H9 (cell line): ENCODE measurements at regions not wholly inside any gene's neighbourhood (a gene's known extent, or its start where the extent isn't known, plus 50 kb on each side); places are given as distances from the start of the nearest gene placed in this dataset.
"Not testable (repeated sequence)": the region's sequence is repeated elsewhere in the genome, so short reads cannot be mapped to it uniquely, and the experiment has no call there.

ENCODE experiments used
- DNase-seq: peaks from one replicate; pipeline ENCODE4 v3.0.0-alpha.2; 2017
- H2AFZ ChIP-seq: one replicate; pipeline ENCODE4 v1.6.1; 2013; ENCODE audit warnings: mild to moderate bottlenecking, low read length, control low read depth, moderate library complexity
- H2AK5ac ChIP-seq: 2 replicates; pipeline ENCODE4 v1.6.1; 2013; ENCODE audit warnings: low read length, control low read depth, mixed read lengths; ENCODE audit not compliant: insufficient read length
- H2BK120ac ChIP-seq: one replicate; pipeline ENCODE4 v1.6.1; 2013; ENCODE audit warnings: low read depth, mild to moderate bottlenecking, low read length, control low read depth, inconsistent platforms; ENCODE audit not compliant: poor library complexity, severe bottlenecking
- H2BK12ac ChIP-seq: 2 replicates; pipeline ENCODE4 v1.6.1; 2013; ENCODE audit warnings: low read length, control low read depth, mixed read lengths, low read depth; ENCODE audit not compliant: insufficient read length
- H2BK15ac ChIP-seq: 2 replicates; pipeline ENCODE4 v1.6.1; 2013; ENCODE audit warnings: low read depth, low read length, control low read depth
- H2BK20ac ChIP-seq: one replicate; pipeline ENCODE4 v1.6.1; 2013; ENCODE audit warnings: low read depth, mild to moderate bottlenecking, low read length, control low read depth, inconsistent platforms; ENCODE audit not compliant: poor library complexity, severe bottlenecking
- H2BK5ac ChIP-seq: 2 replicates; pipeline ENCODE4 v1.6.1; 2013; ENCODE audit warnings: low read length, control low read depth, mixed read lengths; ENCODE audit not compliant: insufficient read length
- H3K14ac ChIP-seq: 2 replicates; pipeline ENCODE4 v1.6.1; 2013; ENCODE audit warnings: low read length, control low read depth; ENCODE audit not compliant: insufficient read depth
- H3K18ac ChIP-seq: 2 replicates; pipeline ENCODE4 v1.6.1; 2013; ENCODE audit warnings: low read depth, mild to moderate bottlenecking, mixed read lengths, low read length, control low read depth; ENCODE audit not compliant: insufficient read length
- H3K23ac ChIP-seq: 2 replicates; pipeline ENCODE4 v1.6.1; 2013; ENCODE audit warnings: low read length, control low read depth, mixed read lengths, low read depth; ENCODE audit not compliant: insufficient read length
- H3K23me2 ChIP-seq: 2 replicates; pipeline ENCODE4 v1.6.1; 2013; ENCODE audit warnings: low read depth, mild to moderate bottlenecking, mixed read lengths, low read length, control low read depth; ENCODE audit not compliant: insufficient read length, poor library complexity, severe bottlenecking
- H3K27ac ChIP-seq: 2 replicates; pipeline ENCODE4 v1.5.1; 2013; ENCODE audit warnings: low read length, control low read depth, mixed read lengths, low read depth; ENCODE audit not compliant: insufficient read length
- H3K27me3 ChIP-seq: 2 replicates; pipeline ENCODE4 v1.6.1; 2013; ENCODE audit warnings: low read length, control low read depth, inconsistent platforms; ENCODE audit not compliant: insufficient read depth
- H3K4ac ChIP-seq: 2 replicates; pipeline ENCODE4 v1.6.1; 2013; ENCODE audit warnings: low read depth, mild to moderate bottlenecking, control low read depth, inconsistent platforms, low read length, moderate library complexity
- H3K4me1 ChIP-seq: 2 replicates; pipeline ENCODE4 v1.6.1; 2013; ENCODE audit warnings: low read length, control low read depth, inconsistent platforms; ENCODE audit not compliant: insufficient read depth
- H3K4me2 ChIP-seq: 2 replicates; pipeline ENCODE4 v1.6.1; 2013; ENCODE audit warnings: low read length, control low read depth, mixed read lengths; ENCODE audit not compliant: insufficient read length, insufficient read depth
- H3K56ac ChIP-seq: 2 replicates; pipeline ENCODE4 v1.6.1; 2013; ENCODE audit warnings: low read depth, mild to moderate bottlenecking, mixed read lengths, low read length, control low read depth; ENCODE audit not compliant: insufficient read length
- H3K79me1 ChIP-seq: 2 replicates; pipeline ENCODE4 v1.6.1; 2013; ENCODE audit warnings: low read depth, mild to moderate bottlenecking, moderate library complexity, low read length, control low read depth, inconsistent platforms; ENCODE audit not compliant: insufficient read depth, poor library complexity, severe bottlenecking
- H3K79me2 ChIP-seq: 2 replicates; pipeline ENCODE4 v1.6.1; 2013; ENCODE audit warnings: low read length, control low read depth, inconsistent platforms; ENCODE audit not compliant: insufficient read depth
- H3K9ac ChIP-seq: 2 replicates; pipeline ENCODE4 v1.6.1; 2013; ENCODE audit warnings: low read length, control low read depth, mixed read lengths; ENCODE audit not compliant: insufficient read length; ENCODE audit errors: extremely low read depth
- H3K9me3 ChIP-seq: one replicate; pipeline ENCODE4 v1.6.1; 2013; ENCODE audit warnings: low read depth, low read length, inconsistent platforms; ENCODE audit not compliant: control insufficient read depth
- H3T11ph ChIP-seq: one replicate; pipeline ENCODE4 v1.6.1; 2013; ENCODE audit warnings: mild to moderate bottlenecking, low read length, control low read depth, inconsistent platforms
- H4K20me1 ChIP-seq: one replicate; pipeline ENCODE4 v1.6.1; 2013; ENCODE audit not compliant: control insufficient read depth, insufficient read length, insufficient read depth
- H4K5ac ChIP-seq: 2 replicates; pipeline ENCODE4 v1.6.1; 2013; ENCODE audit warnings: low read depth, mild to moderate bottlenecking, mixed read lengths, low read length, control low read depth; ENCODE audit not compliant: insufficient read length
- H4K8ac ChIP-seq: replicated peaks from 2 replicates; pipeline ENCODE4 v1.6.1; 2013; ENCODE audit warnings: low read length, control low read depth, mixed read lengths, low read depth; ENCODE audit not compliant: insufficient read length
- H4K91ac ChIP-seq: 2 replicates; pipeline ENCODE4 v1.6.1; 2013; ENCODE audit warnings: low read depth, mild to moderate bottlenecking, moderate library complexity, mixed read lengths, low read length, control low read depth; ENCODE audit not compliant: insufficient read length
- H3K27ac Mint-ChIP-seq, 3 experiments: 2 replicates in 2 of 3; 3 replicates in 1 of 3; pipeline ENCODE4 v1.8.0; 2020 to 2021; ENCODE audit warnings: mixed read lengths in 3 of 3, mild to moderate bottlenecking in 1 of 3, moderate library complexity in 1 of 3
- H3K27me3 Mint-ChIP-seq: 2 replicates; pipeline ENCODE4 v1.8.0; 2021; ENCODE audit warnings: low read depth, mild to moderate bottlenecking, moderate library complexity, mixed read lengths
- H3K36me3 Mint-ChIP-seq, 3 experiments: 2 replicates in 2 of 3; 3 replicates in 1 of 3; pipeline ENCODE4 v1.8.0; 2020 to 2021; ENCODE audit warnings: low read depth in 3 of 3, mixed read lengths in 3 of 3; ENCODE audit not compliant: insufficient read depth in 1 of 3
- H3K4me1 Mint-ChIP-seq, 2 experiments: 2 replicates each; pipeline ENCODE4 v1.8.0; 2020; ENCODE audit warnings: mixed read lengths in 2 of 2
- H3K4me3 Mint-ChIP-seq, 2 experiments: 2 replicates in 1 of 2; 3 replicates in 1 of 2; pipeline ENCODE4 v1.8.0; 2020 to 2021; ENCODE audit warnings: mild to moderate bottlenecking in 2 of 2, mixed read lengths in 2 of 2, moderate library complexity in 1 of 2
- H3K9me3 Mint-ChIP-seq, 2 experiments: 2 replicates in 1 of 2; 3 replicates in 1 of 2; pipeline ENCODE4 v1.8.0; 2020; ENCODE audit warnings: mild to moderate bottlenecking in 2 of 2, mixed read lengths in 2 of 2, moderate library complexity in 1 of 2
- WGBS: extraction: QIAGEN DNeasy Blood & Tissue Kit; methylation state at CpG from one replicate; pipeline ENCODE4 v1.1.7; 2013; ENCODE audit warnings: missing lambda C conversion rate, low lambda C conversion rate, mixed read lengths; ENCODE audit not compliant: insufficient read length; ENCODE audit errors: extremely low coverage; 5-methylcytosine and 5-hydroxymethylcytosine counted together
- TF ChIP-seq, protein P1 (sequence below): fragments of 200-600 bp; sonication (generic); conservative IDR thresholded peaks from 3 replicates; pipeline ENCODE4 v1.8.0; 2021; ENCODE audit warnings: antibody characterized with exemption, mild to moderate bottlenecking

DNA sequence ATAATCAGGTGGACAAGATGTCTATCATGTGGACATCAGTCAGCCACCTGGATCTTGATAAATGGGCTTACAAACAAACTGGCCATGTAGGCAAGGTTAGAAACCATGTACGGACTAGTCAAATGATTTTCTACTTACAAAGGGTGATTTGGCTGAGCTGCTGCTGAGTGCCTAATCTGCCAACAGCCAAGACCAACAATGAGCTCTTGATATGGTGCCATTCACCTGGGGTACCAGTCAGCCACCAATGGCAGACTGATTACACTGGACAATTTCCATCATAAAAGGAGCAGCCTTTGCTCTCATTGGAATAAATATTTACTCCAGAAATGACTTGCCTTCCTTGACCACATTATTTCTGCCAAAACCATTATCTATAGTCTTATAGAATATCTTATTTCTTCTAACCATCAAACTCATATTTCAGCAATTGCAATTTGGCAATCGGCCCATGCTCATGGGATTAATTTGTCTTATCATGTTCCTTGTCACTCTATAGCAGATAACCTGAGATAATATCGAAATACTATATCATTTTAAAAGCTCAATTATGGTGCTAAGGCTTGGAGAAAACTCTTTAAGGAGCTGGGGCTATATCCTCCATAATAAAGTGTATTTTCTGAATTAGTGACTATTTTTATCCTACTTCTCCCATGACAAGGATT is 135.1 kb downstream of the SLC25A46 start:
- Histone ChIP-seq H3K9me3 (no peaks in the 10 kb centered on the region), H3K4ac (no peak overlapping the region), H3K79me1 (no peaks in the 10 kb centered on the region), H2BK120ac (no peak overlapping the region), H3K79me2 (no peaks in the 10 kb centered on the region), H4K8ac (no peak overlapping the region), H3K27me3 (no peaks in the 10 kb centered on the region), H3K23ac (no peak overlapping the region), H2BK15ac (no peak overlapping the region), H4K91ac (no peak overlapping the region), H2BK12ac (no peak overlapping the region), H3K23me2 (no peaks in the 10 kb centered on the region), H4K20me1 (no peaks in the 10 kb centered on the region), H3K4me2 (no peak overlapping the region), H2BK20ac (no peak overlapping the region), H3K27ac (no peak overlapping the region), H3K18ac (no peak overlapping the region), H2AFZ (no peak overlapping the region), H3T11ph (no peak overlapping the region), H3K4me1 (no peaks in the 10 kb centered on the region), H4K5ac (no peak overlapping the region), H3K56ac (no peak overlapping the region), H3K14ac (no peak overlapping the region), H2AK5ac (no peak overlapping the region), H2BK5ac (no peak overlapping the region), H3K9ac (no peak overlapping the region)
- DNase-seq: no peak
- no peak overlapping the region for H3K4me3 Mint-ChIP-seq
- no peaks in the 10 kb centered on the region for H3K27me3 Mint-ChIP-seq
- H3K9me3 Mint-ChIP-seq: peaks cover 0 to 3% of the 10 kb centered on the region in 2 experiments; a peak in 1 of 5 replicates
- H3K36me3 Mint-ChIP-seq: no peaks in the 10 kb centered on the region
- TF ChIP-seq, protein P1, sequence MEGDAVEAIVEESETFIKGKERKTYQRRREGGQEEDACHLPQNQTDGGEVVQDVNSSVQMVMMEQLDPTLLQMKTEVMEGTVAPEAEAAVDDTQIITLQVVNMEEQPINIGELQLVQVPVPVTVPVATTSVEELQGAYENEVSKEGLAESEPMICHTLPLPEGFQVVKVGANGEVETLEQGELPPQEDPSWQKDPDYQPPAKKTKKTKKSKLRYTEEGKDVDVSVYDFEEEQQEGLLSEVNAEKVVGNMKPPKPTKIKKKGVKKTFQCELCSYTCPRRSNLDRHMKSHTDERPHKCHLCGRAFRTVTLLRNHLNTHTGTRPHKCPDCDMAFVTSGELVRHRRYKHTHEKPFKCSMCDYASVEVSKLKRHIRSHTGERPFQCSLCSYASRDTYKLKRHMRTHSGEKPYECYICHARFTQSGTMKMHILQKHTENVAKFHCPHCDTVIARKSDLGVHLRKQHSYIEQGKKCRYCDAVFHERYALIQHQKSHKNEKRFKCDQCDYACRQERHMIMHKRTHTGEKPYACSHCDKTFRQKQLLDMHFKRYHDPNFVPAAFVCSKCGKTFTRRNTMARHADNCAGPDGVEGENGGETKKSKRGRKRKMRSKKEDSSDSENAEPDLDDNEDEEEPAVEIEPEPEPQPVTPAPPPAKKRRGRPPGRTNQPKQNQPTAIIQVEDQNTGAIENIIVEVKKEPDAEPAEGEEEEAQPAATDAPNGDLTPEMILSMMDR: no peak
- no CpG with 5 or more reads among the region's 3 CpGs for WGBS
- H3K4me1 Mint-ChIP-seq: peaks cover 0 to 4% of the 10 kb centered on the region in 2 experiments; a peak in 2 of 4 replicates
- H3K27ac Mint-ChIP-seq: no peak overlapping the region

- DNase-seq, H3K18ac ChIP-seq, H3K4me2 ChIP-seq, H3K56ac ChIP-seq, H2BK5ac ChIP-seq, H3T11ph ChIP-seq, H3K4me3 Mint-ChIP-seq, H3K4me1 ChIP-seq, H3K4me1 Mint-ChIP-seq, H3K9me3 Mint-ChIP-seq, H4K20me1 ChIP-seq, H2AFZ ChIP-seq, H3K79me1 ChIP-seq, H2BK120ac ChIP-seq, H3K23me2 ChIP-seq, H3K27ac ChIP-seq, H3K27ac Mint-ChIP-seq, H2BK20ac ChIP-seq, H3K79me2 ChIP-seq, H3K14ac ChIP-seq, H3K27me3 ChIP-seq, H3K27me3 Mint-ChIP-seq, H2BK12ac ChIP-seq, H3K23ac ChIP-seq, H4K91ac ChIP-seq, H3K9ac ChIP-seq, H3K36me3 Mint-ChIP-seq, H4K5ac ChIP-seq, H3K4ac ChIP-seq, H2BK15ac ChIP-seq, H2AK5ac ChIP-seq, H3K9me3 ChIP-seq, H4K8ac ChIP-seq: not testable (repeated sequence)
Observed at GRCh38 chr5:110875115-110875514, 136.3 kb downstream of the SLC25A46 start.
